ENCODE measurements at regions not wholly inside any gene's neighbourhood (a gene's known extent, or its start where the extent isn't known, plus 50 kb on each side); places are given as distances from the start of the nearest gene placed in this dataset.

- Histone ChIP-seq H3K36me3 (ENCODE audit: insufficient read depth, low read length) (no peaks in the 10 kb centered on the region), H3K4me1 (ENCODE audit: insufficient read depth, low read length) (no peaks in the 10 kb centered on the region), H3K9me3 (ENCODE audit: control insufficient read depth in 1 of 2, insufficient read depth in 1 of 2, low read length in 2 of 2) (peaks cover 0 to 8% of the 10 kb centered on the region in 2 experiments), H3K4me3 (ENCODE audit: low read length) (no peak overlapping the region), H3K27ac (ENCODE audit: low read depth in 1 of 2, low read length in 2 of 2) (no peak overlapping the region), H3K27me3 (ENCODE audit: control insufficient read depth in 1 of 2, insufficient read depth in 2 of 2, low read length in 2 of 2) (peaks cover 12 to 15% of the 10 kb centered on the region in 2 experiments)
- Mint-ChIP-seq H3K4me1 (ENCODE audit: low read depth) (no peaks in the 10 kb centered on the region), H3K9me3 (no peaks in the 10 kb centered on the region), H3K27me3 (peaks cover 54% of the 10 kb centered on the region), H3K4me3 (no peak overlapping the region), H3K36me3 (ENCODE audit: low read depth) (no peaks in the 10 kb centered on the region), H3K27ac (no peak overlapping the region)
- DNase-seq (no peak), ATAC-seq (ENCODE audit: poor library complexity) (no peak)
- CTCF ChIA-PET, result no interaction called here
- TF ChIP-seq CTCF (IDR thresholded peaks at IDR 0.05), result no peak
- POLR2A ChIA-PET, result no interaction called here
- intact Hi-C loops (cut with DNase I, micrococcal nuclease), result no loop called here
These were observed 62.1 kb upstream of the OTOS start for GRCh38 chr2:240202586-240202985.

- H3K4me1 Mint-ChIP-seq (ENCODE audit: low read depth), result no peaks in the 10 kb centered on the region
- ChIA-PET CTCF (no interaction called here), POLR2A (no interaction called here)
These were observed 62.8 kb upstream of the OTOS start for GRCh38 chr2:240203031-240203787.

GRCh38 chr2:240203788-240204270, 63.4 kb upstream of the OTOS start:
- no peak for ATAC-seq (ENCODE audit: poor library complexity)
- POLR2A ChIA-PET, result no interaction called here
- DNase-seq, result no peak
- intact Hi-C loops (cut with DNase I, micrococcal nuclease), result no loop called here
- H3K9me3 ChIP-seq (ENCODE audit: control insufficient read depth in 1 of 2, insufficient read depth in 1 of 2, low read length in 2 of 2), result peaks cover 0 to 11% of the 10 kb centered on the region in 2 experiments
- no peak overlapping the region for H3K27ac Mint-ChIP-seq
- no peaks in the 10 kb centered on the region for H3K36me3 Mint-ChIP-seq (ENCODE audit: low read depth)
- no peaks in the 10 kb centered on the region for H3K4me1 Mint-ChIP-seq (ENCODE audit: low read depth)
- no peak overlapping the region for H3K4me3 Mint-ChIP-seq
- no peak for TF ChIP-seq CTCF (IDR thresholded peaks at IDR 0.05)
- H3K9me3 Mint-ChIP-seq, result no peaks in the 10 kb centered on the region
- H3K27ac ChIP-seq (ENCODE audit: low read depth in 1 of 2, low read length in 2 of 2), result no peak overlapping the region
- no peak overlapping the region for H3K4me3 ChIP-seq (ENCODE audit: low read length)
- H3K36me3 ChIP-seq (ENCODE audit: insufficient read depth, low read length), result no peaks in the 10 kb centered on the region
- H3K27me3 ChIP-seq (ENCODE audit: control insufficient read depth in 1 of 2, insufficient read depth in 2 of 2, low read length in 2 of 2), result peaks cover 12 to 15% of the 10 kb centered on the region in 2 experiments
- H3K4me1 ChIP-seq (ENCODE audit: insufficient read depth, low read length), result no peaks in the 10 kb centered on the region
- CTCF ChIA-PET, result no interaction called here
- peaks cover 54% of the 10 kb centered on the region for H3K27me3 Mint-ChIP-seq

More at GRCh38 chr2:240203031-240203787, 62.8 kb upstream of the OTOS start:
- Histone ChIP-seq H3K4me3 (ENCODE audit: low read length) (no peak overlapping the region), H3K9me3 (ENCODE audit: control insufficient read depth in 1 of 2, insufficient read depth in 1 of 2, low read length in 2 of 2) (peaks cover 0 to 11% of the 10 kb centered on the region in 2 experiments), H3K27me3 (ENCODE audit: control insufficient read depth in 1 of 2, insufficient read depth in 2 of 2, low read length in 2 of 2) (peaks cover 12 to 15% of the 10 kb centered on the region in 2 experiments), H3K4me1 (ENCODE audit: insufficient read depth, low read length) (no peaks in the 10 kb centered on the region), H3K27ac (ENCODE audit: low read depth in 1 of 2, low read length in 2 of 2) (no peak overlapping the region), H3K36me3 (ENCODE audit: insufficient read depth, low read length) (no peaks in the 10 kb centered on the region)
- no peak overlapping the region for H3K4me3 Mint-ChIP-seq
- H3K27ac Mint-ChIP-seq, result no peak overlapping the region
- H3K36me3 Mint-ChIP-seq (ENCODE audit: low read depth), result no peaks in the 10 kb centered on the region
- TF ChIP-seq CTCF (IDR thresholded peaks at IDR 0.05), result no peak
- H3K27me3 Mint-ChIP-seq, result peaks cover 54% of the 10 kb centered on the region
- intact Hi-C loops (cut with DNase I, micrococcal nuclease), result no loop called here
- ATAC-seq (ENCODE audit: poor library complexity) (no peak), DNase-seq (no peak)
- no peaks in the 10 kb centered on the region for H3K9me3 Mint-ChIP-seq

Data from CD4-positive, alpha-beta T cell (primary cell).